Heart left ventricle (tissue), 13 donors: ENCODE measurements at regions not wholly inside any gene's neighbourhood (a gene's known extent, or its start where the extent isn't known, plus 50 kb on each side); places are given as distances from the start of the nearest gene placed in this dataset.

Experiments
- CTCF ChIP-seq, 12 donors: fragments of 200-600 bp; sonication (generic) in 4 of 12; IDR thresholded peaks; one replicate each; pipeline versions ENCODE4 v1.5.0 to v1.8.0; 2018 to 2022; ENCODE audit warnings: antibody characterized with exemption in 12 of 12, mild to moderate bottlenecking in 5 of 12
- POLR2A ChIP-seq, 2 donors: fragments of 450-650 bp; IDR thresholded peaks; one replicate each; pipeline ENCODE4 v1.6.1; 2017; ENCODE audit warnings: antibody characterized with exemption in 2 of 2, mild to moderate bottlenecking in 2 of 2, moderate library complexity in 2 of 2
- donor health status: ischemic (EF 13 %, LVEDD 7.1; RV severe dilation, severe dysfunction).
- donor health status: DM: no; HTN: yes; CAD: no.
- donor health status: DM: no; HTN: no; CAD: no.
- donor health status: ischemic (EF 25% LVEDD 6.9; RV normal size, moderate dysfunction).
- donor health status: ischemic (EF 25% LVEDD 5.7; RV mildly dilated, moderate dysfunction).
- donor health status: ischemic (EF 35%, LVEDD 5.7; RV mildly dilated, moderate dysfunction).
- donor health status: nonischemic (EF 11% LVEDD 7.7; RV severe dilation, severe dysfunction).
- donor health status: DM: yes; HTN: yes; CAD: no.
- donor health status: PGD.
- donor health status: ischemic (EF 29% LVEDD 5.4; RV normal size, mild dysfunction).
- donor health status: nonischemic (EF 23%, LVEDD 6.1; RV moderate dilation, normal function).

GRCh38 chr2:40841856-40842255, 390.0 kb upstream of the SLC8A1 start:
- TF ChIP-seq POLR2A (IDR thresholded peaks at IDR 0.05) (no peak), CTCF (IDR thresholded peaks at IDR 0.05) (no peak)
